IMR-90 (cell line): ENCODE measurements at regions not wholly inside any gene's neighbourhood (a gene's known extent, or its start where the extent isn't known, plus 50 kb on each side); places are given as distances from the start of the nearest gene placed in this dataset.

Experiments used
- CEBPB ChIP-seq: IDR thresholded peaks from 2 replicates; pipeline ENCODE4 v1.6.1; 2012; ENCODE audit warnings: low read depth, low read length, improper control_type of control experiment
- CHD1 ChIP-seq: IDR thresholded peaks from 2 replicates; pipeline ENCODE4 v1.6.1; 2012; ENCODE audit warnings: low read depth, low read length, improper control_type of control experiment
- CTCF ChIP-seq: conservative IDR thresholded peaks from 2 replicates; pipeline ENCODE4 v1.5.1; 2012; ENCODE audit warnings: mild to moderate bottlenecking, low read depth, low read length, improper control_type of control experiment
- MAZ ChIP-seq: IDR thresholded peaks from 2 replicates; pipeline ENCODE4 v1.6.1; 2012; ENCODE audit warnings: low read depth, mild to moderate bottlenecking, low read length, improper control_type of control experiment, moderate library complexity, borderline replicate concordance
- MXI1 ChIP-seq: IDR thresholded peaks from 2 replicates; pipeline ENCODE4 v1.6.1; 2012; ENCODE audit warnings: low read depth, mild to moderate bottlenecking, low read length, moderate library complexity, borderline replicate concordance
- POLR2A ChIP-seq: IDR thresholded peaks from 2 replicates; pipeline ENCODE4 v1.6.1; 2012; ENCODE audit warnings: mild to moderate bottlenecking, low read depth, low read length
- RFX5 ChIP-seq: IDR thresholded peaks from 2 replicates; pipeline ENCODE4 v1.8.0; 2012; ENCODE audit warnings: low read depth, mild to moderate bottlenecking, low read length, moderate library complexity
- SMC3 ChIP-seq: fragments of 150-350 bp; IDR thresholded peaks from 2 replicates; pipeline ENCODE4 v1.6.1; 2016; ENCODE audit warnings: low read depth, mild to moderate bottlenecking, antibody characterized with exemption, low read length, moderate library complexity

GRCh38 chr18:70636991-70637390, 348.1 kb downstream of the SOCS6 start:
- TF ChIP-seq CTCF (no peak), SMC3 (no peak), MXI1 (no peak), POLR2A (no peak), MAZ (no peak), RFX5 (no peak), CHD1 (no peak), CEBPB (no peak)
